ENCODE measurements at regions not wholly inside any gene's neighbourhood (a gene's known extent, or its start where the extent isn't known, plus 50 kb on each side); places are given as distances from the start of the nearest gene placed in this dataset.

GRCh38 chr3:118347396-118348168, 687.1 kb downstream of the IGSF11 start:
- CTCF ChIA-PET, result no interaction called here
- no peak for TF ChIP-seq CTCF (IDR thresholded peaks at IDR 0.05; ENCODE audit: unreplicated experiment)
- intact Hi-C loops (cut with micrococcal nuclease; ENCODE audit: unreplicated experiment), result no loop called here
- no peak overlapping the region for H3K4me3 Mint-ChIP-seq (ENCODE audit: low read depth, unreplicated experiment)
- DNase-seq, result no peak
- BruUV-seq (replicated peaks), result no TSS peak
- H3K36me3 Mint-ChIP-seq (ENCODE audit: insufficient read depth, unreplicated experiment), result no peaks in the 10 kb centered on the region
- no peaks in the 10 kb centered on the region for H3K4me1 Mint-ChIP-seq (ENCODE audit: low read depth, unreplicated experiment)
- no peak overlapping the region for H3K27ac Mint-ChIP-seq (ENCODE audit: unreplicated experiment)
- H3K27me3 Mint-ChIP-seq (ENCODE audit: unreplicated experiment), result no peaks in the 10 kb centered on the region
- H3K9me3 Mint-ChIP-seq (ENCODE audit: low read depth, unreplicated experiment), result peaks cover 3% of the 10 kb centered on the region

- Mint-ChIP-seq H3K27ac (ENCODE audit: unreplicated experiment) (no peak overlapping the region), H3K27me3 (ENCODE audit: unreplicated experiment) (no peaks in the 10 kb centered on the region), H3K4me1 (ENCODE audit: low read depth, unreplicated experiment) (no peaks in the 10 kb centered on the region), H3K36me3 (ENCODE audit: insufficient read depth, unreplicated experiment) (no peaks in the 10 kb centered on the region), H3K4me3 (ENCODE audit: low read depth, unreplicated experiment) (no peak overlapping the region), H3K9me3 (ENCODE audit: low read depth, unreplicated experiment) (peaks cover 3% of the 10 kb centered on the region)
- intact Hi-C loops (cut with micrococcal nuclease; ENCODE audit: unreplicated experiment), result no loop called here
- CTCF ChIA-PET, result no interaction called here
- TF ChIP-seq CTCF (IDR thresholded peaks at IDR 0.05; ENCODE audit: unreplicated experiment), result no peak
- BruUV-seq (replicated peaks), result no TSS peak
- DNase-seq, result no peak
Observed at GRCh38 chr3:118348169-118348557, 686.5 kb downstream of the IGSF11 start.

- intact Hi-C loops (cut with micrococcal nuclease; ENCODE audit: unreplicated experiment), result no loop called here
- H3K36me3 Mint-ChIP-seq (ENCODE audit: insufficient read depth, unreplicated experiment), result no peaks in the 10 kb centered on the region
Observed at GRCh38 chr3:118354556-118354955, 680.1 kb downstream of the IGSF11 start.

GRCh38 chr3:118369892-118370491, 664.7 kb downstream of the IGSF11 start:
- H3K27me3 Mint-ChIP-seq (ENCODE audit: unreplicated experiment), result no peaks in the 10 kb centered on the region
- CTCF ChIA-PET, result no interaction called here
- H3K9me3 Mint-ChIP-seq (ENCODE audit: low read depth, unreplicated experiment), result peaks cover 6% of the 10 kb centered on the region
- no peak overlapping the region for H3K27ac Mint-ChIP-seq (ENCODE audit: unreplicated experiment)
- no peak overlapping the region for H3K4me3 Mint-ChIP-seq (ENCODE audit: low read depth, unreplicated experiment)
- TF ChIP-seq CTCF (IDR thresholded peaks at IDR 0.05; ENCODE audit: unreplicated experiment), result no peak
- no peak for DNase-seq
- no peaks in the 10 kb centered on the region for H3K36me3 Mint-ChIP-seq (ENCODE audit: insufficient read depth, unreplicated experiment)
- H3K4me1 Mint-ChIP-seq (ENCODE audit: low read depth, unreplicated experiment), result no peaks in the 10 kb centered on the region
- intact Hi-C loops (cut with micrococcal nuclease; ENCODE audit: unreplicated experiment), result no loop called here
- BruUV-seq (replicated peaks), result no TSS peak

More at GRCh38 chr3:118354556-118354955, 680.1 kb downstream of the IGSF11 start:
- no peak for TF ChIP-seq CTCF (IDR thresholded peaks at IDR 0.05; ENCODE audit: unreplicated experiment)
- Mint-ChIP-seq H3K4me1 (ENCODE audit: low read depth, unreplicated experiment) (no peaks in the 10 kb centered on the region), H3K27ac (ENCODE audit: unreplicated experiment) (no peak overlapping the region), H3K4me3 (ENCODE audit: low read depth, unreplicated experiment) (no peak overlapping the region), H3K9me3 (ENCODE audit: low read depth, unreplicated experiment) (peaks cover 23% of the 10 kb centered on the region), H3K27me3 (ENCODE audit: unreplicated experiment) (no peaks in the 10 kb centered on the region)
- DNase-seq, result no peak
- no TSS peak for BruUV-seq (replicated peaks)
- CTCF ChIA-PET, result no interaction called here
